ENCODE measurements at regions not wholly inside any gene's neighbourhood (a gene's known extent, or its start where the extent isn't known, plus 50 kb on each side); places are given as distances from the start of the nearest gene placed in this dataset.
"Not testable (repeated sequence)": the region's sequence is repeated elsewhere in the genome, so short reads cannot be mapped to it uniquely, and the experiment has no call there.

- POLR2A ChIA-PET (ENCODE audit: low non-redundant PET), result no interaction called here
- no peak overlapping the region for H3K4me3 ChIP-seq (ENCODE audit: low read depth, low read length, poor library complexity, severe bottlenecking)
- intact Hi-C loops (cut with micrococcal nuclease; ENCODE audit: unreplicated experiment), result no loop called here
- H3K4me1 ChIP-seq (ENCODE audit: insufficient read depth, low read length, poor library complexity, severe bottlenecking), result peaks cover 5% of the 10 kb centered on the region
- no peaks in the 10 kb centered on the region for H3K27me3 ChIP-seq (replicated peaks; ENCODE audit: insufficient read depth, low read depth, low read length, poor library complexity)
- H3K27ac ChIP-seq (ENCODE audit: low read depth, low read length, poor library complexity, severe bottlenecking), result no peak overlapping the region
- no TSS peak for BruUV-seq (replicated peaks)
- H3K9me3 ChIP-seq (ENCODE audit: low read depth, low read length, poor library complexity, severe bottlenecking), result no peaks in the 10 kb centered on the region
- no peak for DNase-seq (ENCODE audit: low spot score)
- CTCF ChIA-PET, result no interaction called here
- TF ChIP-seq EZH2 (IDR thresholded peaks at IDR 0.05; ENCODE audit: borderline replicate concordance, low read depth, low read length, poor library complexity, severe bottlenecking), result no peak
- TF ChIP-seq CTCF (conservative IDR thresholded peaks at IDR 0.05; ENCODE audit: low read depth, low read length), result no peak
- H3K36me3 ChIP-seq (ENCODE audit: insufficient read depth, low read length, poor library complexity, severe bottlenecking), result no peaks in the 10 kb centered on the region
Observed at GRCh38 chr4:1547856-1548826, 136.0 kb downstream of the FAM53A start.

- Histone ChIP-seq H3K9me3 (ENCODE audit: low read depth, low read length, poor library complexity, severe bottlenecking) (no peaks in the 10 kb centered on the region), H3K27ac (ENCODE audit: low read depth, low read length, poor library complexity, severe bottlenecking) (no peak overlapping the region), H3K4me3 (ENCODE audit: low read depth, low read length, poor library complexity, severe bottlenecking) (no peak overlapping the region), H3K36me3 (ENCODE audit: insufficient read depth, low read length, poor library complexity, severe bottlenecking) (no peaks in the 10 kb centered on the region), H3K27me3 (replicated peaks; ENCODE audit: insufficient read depth, low read depth, low read length, poor library complexity) (no peaks in the 10 kb centered on the region), H3K4me1 (ENCODE audit: insufficient read depth, low read length, poor library complexity, severe bottlenecking) (peaks cover 5% of the 10 kb centered on the region)
- no peak for DNase-seq (ENCODE audit: low spot score)
- ChIA-PET CTCF (no interaction called here), POLR2A (ENCODE audit: low non-redundant PET) (no interaction called here)
- BruUV-seq (replicated peaks), result no TSS peak
- intact Hi-C loops (cut with micrococcal nuclease; ENCODE audit: unreplicated experiment), result no loop called here
- TF ChIP-seq CTCF (conservative IDR thresholded peaks at IDR 0.05; ENCODE audit: low read depth, low read length) (no peak), EZH2 (IDR thresholded peaks at IDR 0.05; ENCODE audit: borderline replicate concordance, low read depth, low read length, poor library complexity, severe bottlenecking) (no peak)
Observed at GRCh38 chr4:1547131-1547855, 136.8 kb downstream of the FAM53A start.

- H3K9me3 ChIP-seq (ENCODE audit: low read depth, low read length, poor library complexity, severe bottlenecking), result no peaks in the 10 kb centered on the region
- H3K36me3 ChIP-seq (ENCODE audit: insufficient read depth, low read length, poor library complexity, severe bottlenecking), result no peaks in the 10 kb centered on the region
- BruUV-seq (replicated peaks), result no TSS peak
- H3K4me3 ChIP-seq (ENCODE audit: low read depth, low read length, poor library complexity, severe bottlenecking), result no peak overlapping the region
- H3K27me3 ChIP-seq (replicated peaks; ENCODE audit: insufficient read depth, low read depth, low read length, poor library complexity), result no peaks in the 10 kb centered on the region
- H3K27ac ChIP-seq (ENCODE audit: low read depth, low read length, poor library complexity, severe bottlenecking), result no peak overlapping the region
- H3K4me1 ChIP-seq (ENCODE audit: insufficient read depth, low read length, poor library complexity, severe bottlenecking), result peaks cover 5% of the 10 kb centered on the region
- CTCF ChIA-PET, result no interaction called here
- intact Hi-C loops (cut with micrococcal nuclease; ENCODE audit: unreplicated experiment), result no loop called here
- TF ChIP-seq EZH2 (IDR thresholded peaks at IDR 0.05; ENCODE audit: borderline replicate concordance, low read depth, low read length, poor library complexity, severe bottlenecking), result no peak
- TF ChIP-seq CTCF (conservative IDR thresholded peaks at IDR 0.05; ENCODE audit: low read depth, low read length), result no peak
- DNase-seq (ENCODE audit: low spot score), result peak; percentile 61
- POLR2A ChIA-PET (ENCODE audit: low non-redundant PET), result no interaction called here
Observed at GRCh38 chr4:1544861-1545281, 138.6 kb upstream of the NKX1-1 start.

GRCh38 chr4:1544435-1544834 is 138.2 kb upstream of the NKX1-1 start:
- intact Hi-C loops (cut with micrococcal nuclease; ENCODE audit: unreplicated experiment); H3K9me3 ChIP-seq (ENCODE audit: low read depth, low read length, poor library complexity, severe bottlenecking); H3K4me1 ChIP-seq (ENCODE audit: insufficient read depth, low read length, poor library complexity, severe bottlenecking); DNase-seq (ENCODE audit: low spot score); H3K27me3 ChIP-seq (replicated peaks; ENCODE audit: insufficient read depth, low read depth, low read length, poor library complexity); POLR2A ChIA-PET (ENCODE audit: low non-redundant PET); H3K27ac ChIP-seq (ENCODE audit: low read depth, low read length, poor library complexity, severe bottlenecking); CTCF ChIA-PET; BruUV-seq (replicated peaks); H3K36me3 ChIP-seq (ENCODE audit: insufficient read depth, low read length, poor library complexity, severe bottlenecking); H3K4me3 ChIP-seq (ENCODE audit: low read depth, low read length, poor library complexity, severe bottlenecking): not testable (repeated sequence)

Data from A673 (cell line).